H9 (cell line): ENCODE measurements at regions not wholly inside any gene's neighbourhood (a gene's known extent, or its start where the extent isn't known, plus 50 kb on each side); places are given as distances from the start of the nearest gene placed in this dataset.

Experiments
- DNase-seq: peaks from one replicate; pipeline ENCODE4 v3.0.0-alpha.2; 2017
- H2AFZ ChIP-seq: one replicate; pipeline ENCODE4 v1.6.1; 2013; ENCODE audit warnings: mild to moderate bottlenecking, low read length, control low read depth, moderate library complexity
- H2AK5ac ChIP-seq: 2 replicates; pipeline ENCODE4 v1.6.1; 2013; ENCODE audit warnings: low read length, control low read depth, mixed read lengths; ENCODE audit not compliant: insufficient read length
- H2BK120ac ChIP-seq: one replicate; pipeline ENCODE4 v1.6.1; 2013; ENCODE audit warnings: low read depth, mild to moderate bottlenecking, low read length, control low read depth, inconsistent platforms; ENCODE audit not compliant: poor library complexity, severe bottlenecking
- H2BK12ac ChIP-seq: 2 replicates; pipeline ENCODE4 v1.6.1; 2013; ENCODE audit warnings: low read length, control low read depth, mixed read lengths, low read depth; ENCODE audit not compliant: insufficient read length
- H2BK15ac ChIP-seq: 2 replicates; pipeline ENCODE4 v1.6.1; 2013; ENCODE audit warnings: low read depth, low read length, control low read depth
- H2BK20ac ChIP-seq: one replicate; pipeline ENCODE4 v1.6.1; 2013; ENCODE audit warnings: low read depth, mild to moderate bottlenecking, low read length, control low read depth, inconsistent platforms; ENCODE audit not compliant: poor library complexity, severe bottlenecking
- H2BK5ac ChIP-seq: 2 replicates; pipeline ENCODE4 v1.6.1; 2013; ENCODE audit warnings: low read length, control low read depth, mixed read lengths; ENCODE audit not compliant: insufficient read length
- H3K14ac ChIP-seq: 2 replicates; pipeline ENCODE4 v1.6.1; 2013; ENCODE audit warnings: low read length, control low read depth; ENCODE audit not compliant: insufficient read depth
- H3K18ac ChIP-seq: 2 replicates; pipeline ENCODE4 v1.6.1; 2013; ENCODE audit warnings: low read depth, mild to moderate bottlenecking, mixed read lengths, low read length, control low read depth; ENCODE audit not compliant: insufficient read length
- H3K23ac ChIP-seq: 2 replicates; pipeline ENCODE4 v1.6.1; 2013; ENCODE audit warnings: low read length, control low read depth, mixed read lengths, low read depth; ENCODE audit not compliant: insufficient read length
- H3K23me2 ChIP-seq: 2 replicates; pipeline ENCODE4 v1.6.1; 2013; ENCODE audit warnings: low read depth, mild to moderate bottlenecking, mixed read lengths, low read length, control low read depth; ENCODE audit not compliant: insufficient read length, poor library complexity, severe bottlenecking
- H3K27ac ChIP-seq: 2 replicates; pipeline ENCODE4 v1.5.1; 2013; ENCODE audit warnings: low read length, control low read depth, mixed read lengths, low read depth; ENCODE audit not compliant: insufficient read length
- H3K27me3 ChIP-seq: 2 replicates; pipeline ENCODE4 v1.6.1; 2013; ENCODE audit warnings: low read length, control low read depth, inconsistent platforms; ENCODE audit not compliant: insufficient read depth
- H3K4ac ChIP-seq: 2 replicates; pipeline ENCODE4 v1.6.1; 2013; ENCODE audit warnings: low read depth, mild to moderate bottlenecking, control low read depth, inconsistent platforms, low read length, moderate library complexity
- H3K4me1 ChIP-seq: 2 replicates; pipeline ENCODE4 v1.6.1; 2013; ENCODE audit warnings: low read length, control low read depth, inconsistent platforms; ENCODE audit not compliant: insufficient read depth
- H3K4me2 ChIP-seq: 2 replicates; pipeline ENCODE4 v1.6.1; 2013; ENCODE audit warnings: low read length, control low read depth, mixed read lengths; ENCODE audit not compliant: insufficient read length, insufficient read depth
- H3K56ac ChIP-seq: 2 replicates; pipeline ENCODE4 v1.6.1; 2013; ENCODE audit warnings: low read depth, mild to moderate bottlenecking, mixed read lengths, low read length, control low read depth; ENCODE audit not compliant: insufficient read length
- H3K79me1 ChIP-seq: 2 replicates; pipeline ENCODE4 v1.6.1; 2013; ENCODE audit warnings: low read depth, mild to moderate bottlenecking, moderate library complexity, low read length, control low read depth, inconsistent platforms; ENCODE audit not compliant: insufficient read depth, poor library complexity, severe bottlenecking
- H3K79me2 ChIP-seq: 2 replicates; pipeline ENCODE4 v1.6.1; 2013; ENCODE audit warnings: low read length, control low read depth, inconsistent platforms; ENCODE audit not compliant: insufficient read depth
- H3K9ac ChIP-seq: 2 replicates; pipeline ENCODE4 v1.6.1; 2013; ENCODE audit warnings: low read length, control low read depth, mixed read lengths; ENCODE audit not compliant: insufficient read length; ENCODE audit errors: extremely low read depth
- H3K9me3 ChIP-seq: one replicate; pipeline ENCODE4 v1.6.1; 2013; ENCODE audit warnings: low read depth, low read length, inconsistent platforms; ENCODE audit not compliant: control insufficient read depth
- H3T11ph ChIP-seq: one replicate; pipeline ENCODE4 v1.6.1; 2013; ENCODE audit warnings: mild to moderate bottlenecking, low read length, control low read depth, inconsistent platforms
- H4K20me1 ChIP-seq: one replicate; pipeline ENCODE4 v1.6.1; 2013; ENCODE audit not compliant: control insufficient read depth, insufficient read length, insufficient read depth
- H4K5ac ChIP-seq: 2 replicates; pipeline ENCODE4 v1.6.1; 2013; ENCODE audit warnings: low read depth, mild to moderate bottlenecking, mixed read lengths, low read length, control low read depth; ENCODE audit not compliant: insufficient read length
- H4K8ac ChIP-seq: replicated peaks from 2 replicates; pipeline ENCODE4 v1.6.1; 2013; ENCODE audit warnings: low read length, control low read depth, mixed read lengths, low read depth; ENCODE audit not compliant: insufficient read length
- H4K91ac ChIP-seq: 2 replicates; pipeline ENCODE4 v1.6.1; 2013; ENCODE audit warnings: low read depth, mild to moderate bottlenecking, moderate library complexity, mixed read lengths, low read length, control low read depth; ENCODE audit not compliant: insufficient read length
- H3K27ac Mint-ChIP-seq, 3 experiments: 2 replicates in 2 of 3; 3 replicates in 1 of 3; pipeline ENCODE4 v1.8.0; 2020 to 2021; ENCODE audit warnings: mixed read lengths in 3 of 3, mild to moderate bottlenecking in 1 of 3, moderate library complexity in 1 of 3
- H3K27me3 Mint-ChIP-seq: 2 replicates; pipeline ENCODE4 v1.8.0; 2021; ENCODE audit warnings: low read depth, mild to moderate bottlenecking, moderate library complexity, mixed read lengths
- H3K36me3 Mint-ChIP-seq, 3 experiments: 2 replicates in 2 of 3; 3 replicates in 1 of 3; pipeline ENCODE4 v1.8.0; 2020 to 2021; ENCODE audit warnings: low read depth in 3 of 3, mixed read lengths in 3 of 3; ENCODE audit not compliant: insufficient read depth in 1 of 3
- H3K4me1 Mint-ChIP-seq, 2 experiments: 2 replicates each; pipeline ENCODE4 v1.8.0; 2020; ENCODE audit warnings: mixed read lengths in 2 of 2
- H3K4me3 Mint-ChIP-seq, 2 experiments: 2 replicates in 1 of 2; 3 replicates in 1 of 2; pipeline ENCODE4 v1.8.0; 2020 to 2021; ENCODE audit warnings: mild to moderate bottlenecking in 2 of 2, mixed read lengths in 2 of 2, moderate library complexity in 1 of 2
- H3K9me3 Mint-ChIP-seq, 2 experiments: 2 replicates in 1 of 2; 3 replicates in 1 of 2; pipeline ENCODE4 v1.8.0; 2020; ENCODE audit warnings: mild to moderate bottlenecking in 2 of 2, mixed read lengths in 2 of 2, moderate library complexity in 1 of 2
- CTCF ChIP-seq: fragments of 200-600 bp; sonication (generic); conservative IDR thresholded peaks from 3 replicates; pipeline ENCODE4 v1.8.0; 2021; ENCODE audit warnings: antibody characterized with exemption, mild to moderate bottlenecking

- no peak for DNase-seq
- H3K27me3 ChIP-seq, result no peaks in the 10 kb centered on the region
These were observed 84.6 kb downstream of the BTG1 start for GRCh38 chr12:92061061-92061460.

More at GRCh38 chr12:92061061-92061460, 84.6 kb downstream of the BTG1 start:
- H3K14ac ChIP-seq, result no peak overlapping the region
- no peak overlapping the region for H3K18ac ChIP-seq
- no peak overlapping the region for H3K27ac Mint-ChIP-seq
- H3K56ac ChIP-seq, result no peak overlapping the region
- no peak overlapping the region for H2AK5ac ChIP-seq
- no peaks in the 10 kb centered on the region for H4K20me1 ChIP-seq
- no peak overlapping the region for H2AFZ ChIP-seq
- H3K27me3 Mint-ChIP-seq, result no peaks in the 10 kb centered on the region
- H4K91ac ChIP-seq, result no peak overlapping the region
- H2BK20ac ChIP-seq, result no peak overlapping the region
- H2BK12ac ChIP-seq, result no peak overlapping the region
- H3K4me2 ChIP-seq, result no peak overlapping the region
- H3K23ac ChIP-seq, result no peak overlapping the region
- H4K5ac ChIP-seq, result no peak overlapping the region
- H3K79me2 ChIP-seq, result no peaks in the 10 kb centered on the region
- peaks cover 6 to 7% of the 10 kb centered on the region in 2 experiments; a peak in 3 of 5 replicates for H3K9me3 Mint-ChIP-seq
- no peak overlapping the region for H3K4ac ChIP-seq
- peaks cover 15 to 26% of the 10 kb centered on the region in 2 experiments for H3K4me1 Mint-ChIP-seq
- peaks cover 0 to 4% (median 1%) of the 10 kb centered on the region in 3 experiments; a peak in 3 of 7 replicates for H3K36me3 Mint-ChIP-seq
- H2BK120ac ChIP-seq, result no peak overlapping the region
- H3K79me1 ChIP-seq, result no peaks in the 10 kb centered on the region
- no peaks in the 10 kb centered on the region for H3K23me2 ChIP-seq
- no peak overlapping the region for H3K27ac ChIP-seq
- no peak overlapping the region for H3K9ac ChIP-seq
- H3K4me1 ChIP-seq, result no peaks in the 10 kb centered on the region
- H3K9me3 ChIP-seq, result no peaks in the 10 kb centered on the region
- no peak overlapping the region for H4K8ac ChIP-seq
- H3K4me3 Mint-ChIP-seq, result no peak overlapping the region
- no peak overlapping the region for H2BK15ac ChIP-seq
- H3T11ph ChIP-seq, result no peak overlapping the region
- H2BK5ac ChIP-seq, result no peak overlapping the region
- TF ChIP-seq CTCF, result no peak
